ENCODE measurements at regions not wholly inside any gene's neighbourhood (a gene's known extent, or its start where the extent isn't known, plus 50 kb on each side); places are given as distances from the start of the nearest gene placed in this dataset.
A peak's percentile ranks its signal among the peaks of the same experiment; 100 is the strongest.
"Not testable (repeated sequence)": the region's sequence is repeated elsewhere in the genome, so short reads cannot be mapped to it uniquely, and the experiment has no call there.

DNA sequence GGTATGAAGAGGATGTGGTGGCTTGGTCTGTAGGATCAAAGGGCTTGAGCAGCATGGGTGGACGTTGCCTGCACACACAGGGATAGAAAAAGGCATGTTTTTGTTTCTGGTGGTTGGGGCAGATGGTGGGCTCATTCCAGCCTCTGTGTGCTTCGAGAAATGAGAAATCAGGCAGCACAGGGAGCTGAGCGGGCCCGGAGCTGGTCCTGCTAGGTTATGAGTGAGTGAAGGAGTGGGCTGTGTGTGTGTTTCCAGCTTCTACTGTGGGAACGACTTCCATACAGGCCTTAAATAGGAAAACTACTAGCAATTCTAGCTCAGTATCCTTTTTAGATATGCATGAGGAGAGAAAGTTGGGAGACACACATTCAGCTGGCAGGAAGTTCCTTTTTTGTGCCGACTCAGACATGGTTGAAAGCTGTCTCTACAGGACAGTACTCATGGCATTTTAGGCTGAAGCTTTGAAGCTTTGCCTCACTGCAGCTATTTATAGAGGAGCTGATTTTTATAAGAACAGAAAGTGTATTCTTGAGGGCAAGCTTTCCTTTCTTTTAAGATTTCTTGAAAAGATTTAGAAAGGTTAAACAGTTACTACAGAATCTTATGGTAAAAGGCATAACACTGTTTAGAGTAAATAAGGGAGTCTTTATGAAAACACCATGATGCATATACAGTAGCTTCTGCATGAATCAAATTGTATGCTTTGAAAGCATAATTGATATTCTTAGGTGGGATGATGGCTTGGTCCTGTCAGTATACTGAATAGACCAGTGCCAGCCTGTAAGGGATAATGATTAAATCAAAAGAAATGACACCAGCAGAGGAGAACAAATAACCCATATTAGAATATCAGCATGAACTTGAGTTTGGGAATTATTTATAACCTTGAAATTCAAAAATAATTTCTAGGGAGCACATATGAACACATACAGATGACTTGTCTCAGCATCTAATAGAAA, 104.0 kb upstream of the MAN1A1 start:
- DNase-seq = no peak

DNA sequence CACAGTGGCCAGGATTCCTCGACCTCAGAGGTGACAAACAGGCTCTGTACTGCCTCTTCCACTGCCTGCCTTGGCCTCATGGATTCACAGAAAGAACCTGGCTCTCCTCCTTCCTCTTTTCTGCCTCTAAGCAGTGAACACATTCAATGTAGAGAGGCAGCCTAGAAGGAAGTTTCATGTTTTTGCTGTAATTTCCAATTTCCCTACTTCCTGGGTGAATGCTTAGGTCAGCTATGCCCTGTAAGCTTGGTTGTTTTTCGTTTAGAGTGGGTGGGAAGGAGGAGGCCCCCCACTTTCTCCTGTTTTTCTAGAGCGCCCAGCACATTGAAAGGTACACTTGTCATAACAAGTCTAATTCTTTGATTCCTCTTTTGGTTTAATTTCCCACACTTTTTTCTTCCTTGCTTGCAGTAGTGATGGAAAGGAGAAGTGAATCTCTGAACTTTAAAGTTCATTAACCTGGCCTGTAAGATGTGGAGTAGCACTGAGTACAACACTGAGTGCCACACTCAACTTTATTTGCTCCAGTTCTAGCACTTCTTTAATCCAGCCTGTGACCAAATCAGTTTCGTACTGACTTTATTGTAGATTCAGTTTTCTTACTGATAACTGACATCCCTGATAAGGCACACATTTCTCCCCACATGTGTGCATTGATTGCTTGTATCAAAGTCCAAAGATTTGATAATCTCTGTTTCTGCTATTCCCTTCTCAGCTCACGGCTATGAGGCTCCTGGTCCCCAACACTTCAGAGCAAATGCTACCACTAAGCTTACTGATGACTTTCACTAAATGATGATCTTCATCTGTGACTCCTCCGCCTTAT, 100.0 kb upstream of the MAN1A1 start:
- peak in 1 of 3 donors; percentile 35 for DNase-seq

DNA sequence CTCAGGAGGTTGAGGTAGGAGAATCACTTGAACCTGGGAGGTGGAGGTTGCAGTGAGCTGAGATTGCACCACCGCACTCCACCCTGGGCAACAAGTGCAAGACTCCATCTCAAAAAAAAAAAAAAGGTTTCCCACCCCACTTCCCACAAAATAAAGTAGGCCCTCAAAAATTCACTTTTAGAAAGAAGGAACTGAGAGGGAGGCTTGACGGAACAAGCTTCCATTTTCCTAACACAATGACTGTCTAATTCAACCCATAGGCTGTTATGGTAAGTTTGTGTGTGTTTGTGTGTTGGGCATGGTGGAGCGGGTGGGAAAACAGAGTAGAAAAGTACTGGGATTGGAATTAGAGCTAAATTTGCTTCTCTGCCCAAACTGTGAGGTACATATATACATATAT, 98.4 kb upstream of the MAN1A1 start:
- DNase-seq = no peak

DNA sequence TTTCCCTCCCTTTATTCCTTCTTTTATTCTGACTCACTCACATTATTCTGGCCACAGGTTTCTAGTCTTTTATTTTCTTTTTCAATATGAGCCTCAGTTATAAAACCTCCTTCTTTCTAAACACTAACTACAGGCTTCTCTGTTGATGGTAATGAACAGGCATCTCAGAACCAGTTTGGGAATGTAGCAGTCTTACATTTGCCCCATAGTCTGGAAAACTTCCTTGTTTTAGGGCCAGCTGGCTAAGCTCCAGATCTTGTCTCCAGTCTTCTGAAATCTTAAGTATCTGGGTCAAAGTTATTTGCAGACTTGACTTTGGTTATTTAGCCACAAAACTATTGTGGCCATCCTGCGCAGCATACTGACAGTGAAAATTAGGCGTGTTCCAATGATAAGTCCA, 97.0 kb upstream of the MAN1A1 start:
- DNase-seq = peak in 2 of 3 donors; percentile 41 to 54

DNA sequence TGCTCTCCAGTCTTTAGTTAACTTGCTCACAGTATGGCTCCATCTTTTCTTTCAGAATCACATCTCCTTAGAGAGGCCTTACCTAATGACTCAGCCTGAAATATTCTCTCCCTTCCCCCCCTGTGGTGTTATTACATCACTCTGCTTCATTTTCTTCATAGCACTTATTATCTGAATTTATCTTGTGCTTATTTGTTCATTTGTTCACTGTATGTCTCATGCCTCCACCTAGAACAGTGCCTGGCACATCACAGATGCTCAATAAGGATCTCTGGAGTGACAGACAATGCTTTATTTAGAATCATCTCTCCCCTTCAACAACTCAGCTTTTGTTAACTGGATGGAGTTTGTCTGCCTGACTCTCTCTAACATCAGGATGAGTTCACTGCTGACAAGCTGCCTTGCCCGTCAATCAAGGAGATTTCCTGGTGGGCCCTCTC, 96.6 kb upstream of the MAN1A1 start:
- DNase-seq = peak in 1 of 3 donors; percentile 48

DNA sequence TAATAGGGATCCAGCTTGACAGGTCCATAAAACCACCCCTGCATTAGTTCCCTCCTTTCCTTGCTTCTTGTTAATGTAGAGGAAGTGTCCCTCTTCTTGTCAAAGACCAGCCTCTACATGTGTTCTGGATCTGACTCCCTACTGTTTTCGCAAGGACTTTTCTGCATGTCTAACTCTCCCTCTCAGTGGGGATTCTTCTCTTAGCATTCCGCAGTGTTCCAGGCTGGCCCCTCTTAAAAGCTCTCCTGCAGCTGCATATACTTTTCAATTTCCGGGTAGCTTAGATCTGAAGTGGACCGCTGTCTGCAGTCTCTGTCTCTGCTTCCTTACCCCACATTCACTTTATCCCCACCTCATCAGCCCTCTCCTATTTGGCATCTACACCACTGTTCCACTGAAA, 96.1 kb upstream of the MAN1A1 start:
- DNase-seq = no peak

DNA sequence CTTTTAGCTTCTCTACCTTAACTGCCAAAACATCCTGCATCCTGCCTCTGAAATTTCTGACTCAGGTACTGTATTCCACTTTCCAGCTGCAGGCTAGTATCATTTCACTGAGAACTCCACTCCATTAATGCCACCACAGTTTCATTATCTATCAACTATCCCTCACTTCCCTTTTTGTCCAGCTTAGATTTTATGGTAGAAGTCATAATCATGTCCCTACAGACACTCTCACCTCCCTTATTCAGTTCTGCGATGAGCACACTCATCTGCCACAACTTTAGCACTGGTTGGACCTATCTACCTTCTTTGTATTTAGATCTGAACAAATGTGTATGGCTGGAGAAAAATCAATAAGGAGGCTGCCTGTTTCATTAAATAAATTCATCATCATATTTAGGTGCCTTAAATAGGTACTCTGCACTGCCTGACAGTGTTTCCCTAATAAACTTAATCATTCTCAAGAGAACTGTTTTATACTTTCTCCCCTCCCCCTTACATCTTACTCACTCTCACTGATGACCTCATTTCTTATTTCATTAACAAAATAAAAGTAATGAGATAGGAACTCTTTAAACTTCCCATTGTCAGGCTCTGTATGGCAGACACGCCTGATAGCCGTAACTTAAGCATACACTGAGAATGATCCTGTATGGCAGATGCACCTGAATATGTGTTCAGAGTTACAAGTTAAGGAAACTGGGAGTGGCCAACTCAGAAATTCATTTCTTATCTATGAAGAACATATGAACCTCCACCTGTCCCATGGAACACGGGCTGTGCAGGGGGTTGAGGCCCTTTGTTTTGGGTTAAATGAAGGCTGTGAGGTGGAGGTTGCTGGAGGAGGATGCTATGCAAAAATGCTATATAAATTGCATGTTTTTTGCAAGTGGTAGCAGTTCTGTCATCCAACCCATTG, 95.3 kb upstream of the MAN1A1 start:
- DNase-seq = no peak

DNA sequence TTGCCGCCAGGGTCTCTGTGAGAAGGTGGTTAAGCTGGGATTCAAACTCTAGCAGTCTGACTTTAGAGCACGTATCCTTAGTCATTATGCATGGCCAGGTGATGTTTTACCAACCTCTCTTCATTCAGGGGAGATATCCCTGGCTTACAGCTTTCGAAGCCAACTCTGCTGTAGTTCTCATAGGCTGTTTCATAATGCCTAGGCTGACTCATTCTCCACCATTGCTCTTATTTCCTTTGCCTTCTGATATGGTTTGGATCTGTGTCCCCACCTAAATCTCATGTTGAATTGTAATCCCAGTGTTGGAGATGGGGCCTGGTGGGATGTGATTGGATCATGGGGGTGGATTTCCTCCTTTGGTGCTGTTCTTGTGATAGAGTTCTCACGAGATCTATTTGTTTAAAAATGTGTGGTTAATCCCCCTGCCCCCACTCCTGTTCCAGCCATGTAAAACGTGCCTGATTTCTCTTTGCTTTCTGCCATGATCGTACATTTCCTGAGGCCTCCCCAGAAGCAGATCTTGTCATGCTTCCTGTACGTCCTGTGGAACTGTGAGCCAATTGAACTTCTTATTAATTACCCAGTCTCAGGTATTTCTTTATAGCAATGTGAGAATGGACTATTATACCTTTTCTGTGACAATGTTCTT, 94.6 kb upstream of the MAN1A1 start:
- no peak for DNase-seq

DNA sequence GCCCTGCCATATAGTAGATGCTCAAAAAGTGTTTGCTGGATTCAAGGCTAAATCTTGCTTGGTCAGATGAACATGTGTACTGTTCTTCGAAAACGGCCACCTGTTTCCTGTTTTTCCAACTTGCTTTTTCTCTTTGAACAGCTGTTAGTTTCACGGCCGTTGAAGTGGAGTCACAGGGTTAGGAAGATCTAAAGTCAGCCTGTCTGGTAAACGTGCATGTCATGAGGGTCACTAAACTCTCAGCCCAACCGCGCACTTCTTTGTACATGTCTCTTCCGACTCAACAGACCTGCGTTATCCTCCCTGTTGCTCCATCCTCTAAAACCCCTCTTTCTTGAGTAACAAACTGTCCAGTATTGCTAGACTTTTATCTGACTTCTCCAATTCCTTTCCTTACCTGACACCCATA, 93.2 kb upstream of the MAN1A1 start:
- DNase-seq = peak; percentile 17 to 61 (median 28)

DNA sequence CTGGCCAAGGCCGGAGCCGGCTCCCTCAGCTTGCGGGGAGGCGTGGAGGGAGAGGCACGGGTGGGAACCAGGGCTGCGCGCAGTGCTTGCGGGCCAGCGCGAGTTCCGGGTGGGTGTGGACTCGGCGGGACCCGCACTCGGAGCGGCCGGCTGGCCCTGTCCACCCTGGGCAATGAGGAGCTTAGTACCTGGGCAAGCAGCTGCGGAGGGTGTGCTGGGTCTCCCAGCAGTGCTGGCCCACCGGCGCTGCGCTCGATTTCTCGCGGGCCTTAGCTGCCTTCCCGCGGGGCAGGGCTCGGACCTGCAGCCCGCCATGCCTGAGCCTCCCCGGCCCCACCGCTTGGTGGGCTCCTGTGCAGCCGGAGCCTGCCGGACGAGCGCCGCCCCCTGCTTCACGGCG, 91.4 kb upstream of the MAN1A1 start:
- no peak for DNase-seq

DNA sequence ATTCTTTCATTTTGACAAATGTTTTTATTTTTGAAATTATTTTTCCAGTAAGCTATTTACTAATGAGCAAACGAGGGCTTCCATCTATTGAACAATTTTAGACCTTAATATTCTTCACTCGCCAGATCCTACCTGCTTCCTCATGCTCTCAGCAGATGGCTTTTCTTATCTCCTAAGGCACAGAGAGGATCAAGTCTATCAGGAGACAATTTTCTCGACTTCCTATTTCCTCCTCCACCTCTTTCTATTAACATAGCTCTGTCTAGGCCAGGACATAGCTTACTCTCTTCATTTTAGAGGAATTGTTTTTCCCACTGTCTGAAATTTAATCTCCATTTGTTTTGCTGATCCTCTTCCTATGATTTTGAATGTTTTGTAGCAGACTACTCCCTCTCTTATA, 87.0 kb upstream of the MAN1A1 start:
- DNase-seq = no peak

DNA sequence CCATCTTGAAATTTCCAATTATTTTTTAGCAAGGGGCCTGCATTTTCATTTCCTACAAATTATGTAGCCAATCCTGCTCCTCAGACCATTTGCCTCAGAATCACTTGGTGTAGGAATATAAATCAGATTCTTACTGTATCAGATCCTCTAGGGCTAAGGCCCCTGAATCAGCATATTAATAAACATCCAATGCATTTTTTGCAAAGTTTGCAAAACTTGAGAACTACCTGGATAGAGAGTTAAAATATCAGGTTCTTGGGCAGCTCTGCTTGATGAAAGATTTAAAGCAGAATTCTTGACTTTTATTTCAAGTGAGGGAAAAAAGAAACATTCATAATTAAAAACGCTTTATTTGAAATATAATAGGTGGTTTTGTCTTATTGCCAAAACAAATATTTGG, 82.2 kb upstream of the MAN1A1 start:
- no peak for DNase-seq

DNA sequence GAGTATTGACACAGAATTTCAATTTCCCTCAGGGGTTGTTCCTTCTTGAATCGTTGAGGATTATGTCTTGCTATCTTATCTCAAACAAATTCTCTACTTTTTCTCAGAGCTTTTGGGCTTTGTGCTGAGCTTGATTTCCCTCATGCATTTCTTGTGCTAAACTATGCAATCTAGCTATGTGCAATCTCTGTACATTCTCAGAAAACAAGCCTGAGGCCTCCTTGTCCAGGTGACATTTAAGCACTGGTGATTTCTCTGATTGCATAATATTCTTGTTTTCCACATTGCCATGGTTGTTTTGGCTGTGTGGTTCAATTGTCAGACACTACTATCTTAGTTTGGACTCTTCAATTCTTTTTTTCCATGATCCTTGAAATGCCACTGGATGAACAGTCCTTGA, 81.2 kb upstream of the MAN1A1 start:
- no peak for DNase-seq

DNA sequence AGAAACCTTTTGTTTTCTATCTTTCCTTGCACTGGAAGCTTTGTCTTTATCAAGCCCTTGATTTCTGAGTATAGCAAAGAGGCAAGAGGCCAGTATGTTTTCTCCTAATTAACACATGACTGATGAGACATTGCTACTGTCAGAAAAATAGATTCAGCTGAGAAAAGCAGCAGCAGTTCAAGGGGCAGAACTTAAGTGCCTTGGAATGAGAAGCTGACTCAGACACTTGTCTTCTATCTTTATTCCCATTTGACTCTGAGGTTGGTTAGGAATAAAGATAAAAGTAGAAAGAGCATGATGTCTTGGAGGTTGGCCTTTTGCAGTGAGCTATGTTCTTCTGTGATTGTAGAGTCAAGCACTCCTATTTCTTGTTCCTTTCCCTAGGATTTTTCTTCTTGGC, 79.1 kb upstream of the MAN1A1 start:
- no peak for DNase-seq

DNA sequence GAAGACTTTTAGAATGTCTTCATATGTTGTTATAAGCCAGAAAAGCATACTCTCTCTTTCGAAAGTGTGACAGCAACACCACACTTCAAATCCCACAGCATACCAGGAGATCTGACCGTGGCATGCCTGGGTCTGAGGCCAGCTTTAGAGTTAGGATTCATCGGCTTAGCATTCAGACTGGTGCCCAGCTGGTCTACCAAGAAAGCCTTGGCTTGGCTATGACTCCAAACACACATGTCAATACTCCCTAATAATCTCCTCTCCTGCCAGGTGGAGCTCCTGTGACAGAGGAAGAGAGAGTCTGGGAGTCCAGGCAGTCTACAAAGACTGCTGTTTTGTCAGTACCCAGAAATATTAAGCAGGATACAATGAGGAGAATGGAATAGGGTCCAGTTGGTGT, 77.1 kb upstream of the MAN1A1 start:
- DNase-seq = no peak

DNA sequence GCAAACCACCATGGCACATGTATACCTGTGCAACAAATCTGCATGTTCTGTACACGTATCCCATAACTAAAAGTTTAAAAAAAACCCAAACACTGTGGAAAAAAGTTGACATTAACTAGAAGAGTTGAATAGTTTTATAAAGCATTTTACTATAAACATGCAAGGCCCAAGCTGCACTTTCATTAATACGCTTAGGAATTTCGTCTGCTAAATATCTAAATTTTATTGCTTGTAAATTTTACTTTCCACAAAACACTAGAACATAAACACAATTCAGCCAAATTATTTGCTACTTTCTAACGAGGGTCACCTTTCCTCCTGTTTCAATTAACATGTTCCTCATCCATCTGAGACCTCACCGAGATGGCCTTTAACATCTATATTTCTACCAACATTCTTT, 74.4 kb upstream of the MAN1A1 start:
- DNase-seq = no peak

DNA sequence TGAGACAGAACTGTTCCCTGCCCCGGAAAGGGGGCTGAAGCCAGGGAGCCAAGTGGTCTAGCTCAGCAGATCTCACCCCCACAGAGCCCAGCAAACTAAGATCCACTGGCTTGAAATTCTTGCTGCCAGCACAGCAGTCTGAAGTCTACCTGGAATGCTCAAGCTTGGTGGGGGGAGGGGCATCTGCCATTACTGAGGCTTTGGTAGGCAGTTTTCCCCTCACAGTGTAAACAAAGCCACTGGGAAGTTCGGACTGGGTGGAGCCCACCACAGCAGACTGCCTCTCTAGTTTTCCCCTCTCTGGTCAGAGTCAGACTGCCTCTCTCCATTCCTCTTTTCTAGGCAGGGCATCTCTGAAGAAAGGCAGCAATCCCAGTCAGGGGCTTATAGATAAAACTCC, 68.5 kb upstream of the MAN1A1 start:
- DNase-seq = not testable (repeated sequence)

DNA sequence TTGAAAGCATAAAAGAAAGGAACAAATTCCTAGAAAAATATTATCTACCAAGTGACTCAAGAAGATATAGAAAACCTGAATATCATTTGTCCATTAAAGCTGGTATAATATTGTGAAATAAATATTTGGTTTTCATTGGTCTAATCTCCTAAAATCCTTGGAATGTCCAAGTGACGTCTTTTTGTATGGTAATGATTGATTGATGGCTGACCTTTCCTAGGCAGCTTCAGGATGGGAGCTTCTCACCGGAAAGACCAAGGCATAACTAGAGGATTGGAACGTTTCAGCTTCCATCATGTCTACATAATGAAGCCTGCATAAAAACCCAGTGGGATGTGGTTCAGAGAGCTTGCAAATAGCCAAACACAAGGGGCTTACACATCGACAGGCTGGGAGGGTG, 57.6 kb upstream of the MAN1A1 start:
- DNase-seq = no peak

DNA sequence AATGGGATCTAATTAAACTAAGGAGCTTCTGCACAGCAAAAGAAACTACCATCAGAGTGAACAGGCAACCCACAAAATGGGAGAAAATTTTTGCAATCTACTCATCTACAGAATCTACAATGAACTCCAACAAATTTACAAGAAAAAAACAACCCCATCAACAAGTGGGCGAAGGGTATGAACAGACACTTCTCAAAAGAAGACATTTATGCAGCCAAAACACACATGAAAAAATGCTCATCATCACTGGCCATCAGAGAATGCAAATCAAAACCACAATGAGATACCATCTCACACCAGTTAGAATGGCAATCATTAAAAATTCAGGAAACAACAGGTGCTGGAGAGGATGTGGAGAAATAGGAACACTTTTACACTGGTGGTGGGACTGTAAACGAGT, 55.6 kb upstream of the MAN1A1 start:
- not testable (repeated sequence) for DNase-seq

Measured in muscle of back (tissue), 3 donors.